Ramos (cell line): ENCODE measurements at regions not wholly inside any gene's neighbourhood (a gene's known extent, or its start where the extent isn't known, plus 50 kb on each side); places are given as distances from the start of the nearest gene placed in this dataset.
"Not testable (repeated sequence)": the region's sequence is repeated elsewhere in the genome, so short reads cannot be mapped to it uniquely, and the experiment has no call there.

Experiments
- in situ Hi-C: fragments of 300-500 bp; cut with MboI; formaldehyde crosslinking; loops from one replicate; pipeline ENCODE4 v1.14.3; 2022; ENCODE audit warnings: low sequenced_read_pairs; ENCODE audit not compliant: unreplicated experiment

DNA sequence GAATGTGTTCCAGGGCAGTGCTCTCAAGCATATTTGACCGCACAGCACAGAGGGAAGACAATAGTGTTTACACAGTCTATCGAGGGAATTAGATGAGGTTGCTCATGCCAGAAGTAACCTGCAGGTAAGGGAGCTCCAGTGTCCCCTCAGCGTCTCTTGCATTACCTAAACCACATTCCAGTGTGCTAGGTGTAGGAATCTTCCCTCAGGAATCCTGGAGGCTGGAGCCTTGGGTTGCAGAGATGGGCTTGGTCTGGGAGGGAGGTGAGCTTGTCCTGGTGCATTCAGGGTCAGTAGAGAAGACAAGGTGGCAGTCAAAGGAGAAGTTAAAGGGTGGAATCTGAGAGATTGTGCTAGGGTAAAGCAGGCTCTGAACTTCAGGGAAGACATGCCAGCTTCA lies 56.3 kb downstream of the SOX14 start:
- in situ Hi-C loops = no loop called here

DNA sequence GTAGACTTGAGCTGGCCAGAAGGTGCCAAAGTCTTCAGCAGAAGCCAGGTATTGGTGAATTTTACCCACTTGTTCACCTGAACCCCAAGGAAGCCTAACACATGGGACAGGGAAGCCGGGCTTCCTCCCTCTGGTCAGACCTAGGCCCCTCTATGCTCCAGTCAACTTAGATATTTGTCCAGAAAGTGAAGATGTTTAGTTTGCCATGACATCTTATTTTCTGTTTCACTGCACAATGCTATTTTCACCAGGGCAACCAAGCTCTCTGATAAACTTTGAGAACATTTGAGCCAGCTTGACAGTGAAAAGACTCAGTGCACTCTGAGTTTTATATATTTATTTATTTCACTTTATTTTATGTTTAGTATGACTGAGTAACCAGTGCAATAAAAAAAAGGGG lies 71.0 kb downstream of the SOX14 start:
- in situ Hi-C loops = no loop called here

GRCh38 chr3:137845194-137845593 lies 81.1 kb downstream of the SOX14 start:
- in situ Hi-C loops = no loop called here

DNA sequence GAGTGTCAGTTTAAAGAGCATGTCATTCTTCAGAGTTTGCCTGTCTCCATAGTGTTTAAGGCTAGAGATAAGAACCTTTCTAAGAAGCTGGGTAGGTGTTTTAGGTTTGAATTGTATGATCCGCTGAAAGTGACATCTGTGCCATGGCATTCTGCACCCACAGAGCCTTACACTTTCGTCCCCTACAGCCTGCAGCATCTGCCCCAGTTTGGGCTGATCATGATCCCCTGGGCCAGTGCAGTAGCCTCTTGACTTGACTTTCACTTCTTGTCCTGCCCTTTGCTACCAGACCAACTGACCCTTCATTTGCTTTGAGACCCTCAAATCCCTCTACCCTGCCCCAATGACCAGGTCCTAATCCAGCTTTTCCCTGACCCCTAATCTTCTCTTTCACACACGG lies 81.6 kb downstream of the SOX14 start:
- in situ Hi-C loops = no loop called here

DNA sequence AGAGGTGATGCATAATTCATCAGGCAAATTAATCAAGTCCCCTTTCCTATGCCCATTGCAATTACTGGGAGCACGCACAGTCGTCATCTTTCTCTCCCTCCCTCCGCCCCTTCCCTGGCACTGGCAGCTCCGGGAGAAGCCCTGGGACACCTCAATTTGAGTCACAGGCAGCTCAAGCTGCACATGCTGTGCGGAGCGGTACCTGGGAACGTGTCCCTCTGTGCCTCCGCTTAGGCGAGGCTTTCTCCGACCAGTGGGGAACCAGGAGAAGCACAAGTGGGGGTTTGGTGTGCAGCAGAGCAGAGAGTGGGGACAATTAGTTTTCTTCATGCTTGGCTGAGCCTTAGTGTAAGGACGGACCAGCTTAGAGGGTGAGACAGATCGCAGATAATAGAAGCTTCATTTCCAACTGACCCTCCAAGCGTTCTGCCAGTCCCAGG lies 88.3 kb downstream of the SOX14 start:
- in situ Hi-C loops = no loop called here

- in situ Hi-C loops = no loop called here
These were observed 90.6 kb downstream of the SOX14 start for GRCh38 chr3:137854533-137855261.

- in situ Hi-C loops = no loop called here
These were observed 101.9 kb downstream of the SOX14 start for GRCh38 chr3:137866001-137866400.

DNA sequence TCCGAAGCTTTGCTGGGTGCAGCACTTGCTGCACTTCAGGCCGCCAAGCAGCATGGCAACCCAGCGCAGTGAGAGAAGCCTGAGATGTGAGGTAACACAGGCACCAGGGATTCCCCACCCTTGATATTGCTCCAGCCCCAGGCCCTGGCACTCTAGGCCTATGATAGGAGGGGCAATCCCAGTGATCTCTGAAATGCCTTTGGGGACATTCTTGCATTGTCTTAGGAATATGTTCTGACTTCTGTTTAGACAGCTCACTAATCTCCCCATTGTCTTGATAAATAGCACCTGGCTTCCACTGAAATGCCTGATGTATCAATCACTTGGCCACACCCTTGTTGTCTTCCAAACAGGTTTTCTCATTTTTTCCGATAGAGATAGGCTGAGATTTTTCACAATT lies 102.8 kb downstream of the SOX14 start:
- in situ Hi-C loops = no loop called here

GRCh38 chr3:137867611-137868010 lies 103.5 kb downstream of the SOX14 start:
- in situ Hi-C loops = no loop called here

DNA sequence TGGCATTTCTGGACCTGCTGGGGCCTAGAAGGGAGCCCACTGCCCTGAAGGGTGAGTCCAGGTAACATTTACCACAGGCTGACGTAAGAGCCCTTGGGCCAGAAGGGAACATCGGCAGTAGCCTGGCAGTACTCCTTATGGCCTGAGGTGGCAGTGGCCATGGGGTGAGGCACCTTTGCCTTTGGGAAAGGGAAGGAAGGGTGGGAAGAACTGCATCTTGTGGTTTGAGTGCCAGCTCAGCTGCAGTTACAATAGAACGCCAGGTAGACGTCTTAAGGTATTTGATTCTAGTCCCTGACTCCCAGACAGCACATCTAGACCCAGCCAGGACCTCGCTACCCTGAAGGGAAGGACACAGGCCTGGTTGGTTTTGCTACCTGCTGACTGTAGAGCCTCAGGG lies 104.9 kb downstream of the SOX14 start:
- in situ Hi-C loops = no loop called here

GRCh38 chr3:137872589-137872988 lies 108.5 kb downstream of the SOX14 start:
- in situ Hi-C loops = not testable (repeated sequence)

- in situ Hi-C loops = not testable (repeated sequence)
These were observed 113.1 kb upstream of the CLDN18 start for GRCh38 chr3:137896842-137897241.

DNA sequence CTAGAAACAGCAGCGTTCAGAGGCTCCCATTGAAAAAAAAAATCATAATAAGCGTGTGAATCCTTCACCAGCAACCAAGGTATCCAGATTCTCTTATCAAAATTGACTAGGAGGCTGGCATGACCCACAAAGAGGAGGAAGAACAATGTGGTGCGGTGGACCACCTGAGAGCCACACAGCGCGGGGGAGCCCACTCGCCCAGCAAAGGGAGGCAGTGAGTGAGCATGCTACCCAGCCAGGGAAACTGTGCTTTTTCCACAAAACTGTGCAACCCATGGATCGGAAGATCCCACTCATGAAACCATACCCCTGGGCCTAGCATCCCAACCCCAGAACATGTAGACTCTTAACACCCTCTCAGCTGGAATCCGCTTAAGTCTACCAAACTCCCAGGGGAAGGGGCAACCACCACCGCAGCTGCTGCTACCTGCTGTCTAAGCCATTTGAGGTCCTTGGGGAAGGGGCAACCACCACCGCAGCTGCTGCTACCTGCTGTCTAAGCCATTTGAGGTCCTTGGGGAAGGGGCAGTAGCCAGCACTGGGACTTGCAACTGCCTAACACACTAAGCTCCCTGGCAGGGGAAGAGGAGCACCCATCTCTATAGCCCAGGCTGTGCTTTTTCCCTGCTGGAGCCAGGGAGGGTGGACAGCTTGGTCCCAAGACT lies 102.8 kb upstream of the CLDN18 start:
- in situ Hi-C loops = no loop called here

- in situ Hi-C loops = loop anchor here (25.0 kb wide), 1 partner anchor 1862 kb away; no protein-coding TSS in a partner anchor
These were observed 85.3 kb upstream of the CLDN18 start for GRCh38 chr3:137924628-137925027.

- in situ Hi-C loops = loop anchor here (25.0 kb wide), 1 partner anchor 1863 kb away; no protein-coding TSS in a partner anchor
These were observed 84.9 kb upstream of the CLDN18 start for GRCh38 chr3:137925080-137925479.

- in situ Hi-C loops = loop anchor here (25.0 kb wide), 1 partner anchor 1865 kb away; no protein-coding TSS in a partner anchor
These were observed 83.0 kb upstream of the CLDN18 start for GRCh38 chr3:137926991-137927390.

DNA sequence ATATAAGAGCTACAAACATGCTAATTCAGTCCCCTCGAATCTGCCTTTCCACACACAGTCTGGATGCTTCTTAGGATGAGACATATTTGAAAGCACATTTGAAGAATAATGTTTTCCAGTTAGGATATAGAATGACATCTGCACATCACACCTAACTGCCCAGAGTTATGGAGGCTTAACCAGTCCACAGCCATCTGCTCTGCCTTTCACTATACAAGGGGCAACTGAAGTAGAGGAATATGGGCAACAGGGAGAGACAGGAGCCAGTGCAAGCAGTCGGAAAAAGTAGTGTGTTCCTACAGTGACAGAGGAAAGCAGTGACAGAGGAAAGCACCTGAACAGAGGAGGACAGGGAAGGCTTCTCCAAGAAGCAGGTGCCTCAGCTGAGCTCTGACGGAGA lies 79.0 kb upstream of the CLDN18 start:
- in situ Hi-C loops = loop anchor here (25.0 kb wide), 1 partner anchor 1869 kb away; no protein-coding TSS in a partner anchor

GRCh38 chr3:137938876-137939275 lies 71.1 kb upstream of the CLDN18 start:
- in situ Hi-C loops = loop anchor here (25.0 kb wide), 1 partner anchor 1877 kb away; no protein-coding TSS in a partner anchor

GRCh38 chr3:137944593-137944992 lies 65.4 kb upstream of the CLDN18 start:
- in situ Hi-C loops = loop anchor here (10.0 to 25.0 kb wide), 2 partner anchors 840 to 1882 kb away; no protein-coding TSS in a partner anchor

DNA sequence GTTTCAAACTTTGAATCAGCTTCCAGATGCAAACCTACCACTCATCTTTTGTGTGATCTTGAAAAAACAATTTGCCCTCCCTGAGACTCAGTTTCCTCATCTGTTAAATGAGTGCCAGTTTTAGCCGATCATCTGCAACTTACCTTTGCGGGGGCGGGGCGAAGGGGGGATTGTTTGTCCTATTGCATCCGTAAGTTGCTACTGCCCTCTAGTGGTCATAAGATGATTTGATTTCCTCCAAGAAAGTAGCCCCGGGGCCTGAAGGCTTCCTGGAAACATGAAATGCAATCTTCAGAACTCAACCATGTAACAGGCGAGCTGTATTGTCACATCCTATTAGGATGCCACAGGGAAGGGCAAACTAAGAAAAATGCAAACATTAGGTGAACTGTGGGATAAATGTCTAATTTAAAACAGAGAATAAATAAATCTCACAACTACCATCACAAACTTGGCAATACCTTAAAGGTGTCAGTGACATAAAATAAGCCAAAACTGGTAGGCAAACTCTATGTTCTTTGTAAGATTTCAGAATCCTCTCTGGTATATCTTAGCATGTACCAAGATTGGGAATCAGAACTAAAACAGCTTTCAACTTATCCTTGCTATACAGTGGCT lies 63.5 kb upstream of the CLDN18 start:
- in situ Hi-C loops = loop anchor here (10.0 to 25.0 kb wide), 2 partner anchors 842 to 1884 kb away; no protein-coding TSS in a partner anchor

GRCh38 chr3:137947117-137947516 lies 62.8 kb upstream of the CLDN18 start:
- in situ Hi-C loops = loop anchor here (10.0 to 25.0 kb wide), 2 partner anchors 842 to 1885 kb away; no protein-coding TSS in a partner anchor
